Spleen (tissue), 11 donors: ENCODE measurements at regions not wholly inside any gene's neighbourhood (a gene's known extent, or its start where the extent isn't known, plus 50 kb on each side); places are given as distances from the start of the nearest gene placed in this dataset.

Experiments used
- DNase-seq: peaks from one replicate; pipeline ENCODE4 v3.0.0-alpha.2; 2020
- H3K27ac ChIP-seq, 8 donors: fragments of 200-600 bp; sonication (generic) in 7 of 8; 1 replicate in 4 of 8; 2 replicates in 4 of 8; pipeline versions ENCODE4 v1.5.0 to v1.8.0; 2016 to 2021; ENCODE audit warnings: inconsistent platforms in 4 of 8, mild to moderate bottlenecking in 4 of 8, moderate library complexity in 1 of 8
- H3K27me3 ChIP-seq, 7 donors: fragments of 200-600 bp; sonication (generic) in 6 of 7; replicated peaks in 1 of 7; 1 replicate in 4 of 7; 2 replicates in 3 of 7; pipeline versions ENCODE4 v1.5.0 to v1.8.0; 2016 to 2021; ENCODE audit warnings: inconsistent platforms in 3 of 7, mild to moderate bottlenecking in 1 of 7
- H3K36me3 ChIP-seq, 6 donors: fragments of 200-600 bp; sonication (generic) in 5 of 6; 1 replicate in 4 of 6; 2 replicates in 2 of 6; pipeline versions ENCODE4 v1.5.0 to v1.8.0; 2016 to 2021; ENCODE audit warnings: inconsistent platforms in 2 of 6
- H3K4me1 ChIP-seq, 6 donors: fragments of 200-600 bp; sonication (generic) in 5 of 6; 1 replicate in 3 of 6; 2 replicates in 3 of 6; pipeline versions ENCODE4 v1.5.0 to v1.8.0; 2016 to 2021; ENCODE audit warnings: inconsistent platforms in 3 of 6
- H3K4me3 ChIP-seq, 8 donors: fragments of 200-600 bp; sonication (generic) in 7 of 8; 1 replicate in 4 of 8; 2 replicates in 4 of 8; pipeline versions ENCODE4 v1.5.0 to v1.8.0; 2016 to 2021; ENCODE audit warnings: inconsistent platforms in 4 of 8, mild to moderate bottlenecking in 4 of 8, moderate library complexity in 2 of 8
- H3K9me3 ChIP-seq, 8 donors: fragments of 200-600 bp; sonication (generic) in 7 of 8; 1 replicate in 4 of 8; 2 replicates in 4 of 8; pipeline versions ENCODE4 v1.5.0 to v1.8.0; 2016 to 2021; ENCODE audit warnings: inconsistent platforms in 4 of 8
- POLR2A ChIP-seq, 3 donors: fragments of 450-650 bp; IDR thresholded peaks; one replicate each; pipeline ENCODE4 v1.5.1; 2017; ENCODE audit warnings: antibody characterized with exemption in 3 of 3, mild to moderate bottlenecking in 1 of 3
- POLR2AphosphoS5 ChIP-seq, 3 donors: sonication (generic); formaldehyde crosslinking; IDR thresholded peaks; one replicate each; pipeline ENCODE4 v1.5.1; 2017; ENCODE audit warnings: antibody characterized with exemption in 3 of 3
- WGBS, 5 donors: extraction: QIAGEN DNeasy Blood & Tissue Kit in 3 of 5; methylation state at CpG; one replicate each; pipeline versions ENCODE4 v1.1.5 to v1.1.7; 2013 to 2018; 5-methylcytosine and 5-hydroxymethylcytosine counted together
- intact Hi-C: fragments of 100-400 bp; cut with DNase I; formaldehyde crosslinking; loops from one replicate; pipeline ENCODE4 v1.15.0; 2023; ENCODE audit warnings: low total_unique reads
- TF ChIP-seq, protein P1 (sequence below), 11 experiments: fragments of 200-600 bp in 7 of 11; fragments of 450-650 bp in 4 of 11; sonication (generic) in 4 of 11; IDR thresholded peaks in 8 of 11; conservative IDR thresholded peaks in 3 of 11; 1 replicate in 7 of 11; 2 replicates in 4 of 11; pipeline versions ENCODE4 v1.4.0 to v1.8.0; 2016 to 2021; ENCODE audit warnings: antibody characterized with exemption in 11 of 11, inconsistent platforms in 4 of 11, mild to moderate bottlenecking in 1 of 11
- donor health status: healthy with polysubstance abuse.
- donor health status: DM: no; HTN: no; CAD: no; lungs with moderate emphysema.
- donor health status: DM: no; HTN: no; CAD: no.
- donor health status: Bipolar disorder and iron deficiency.
- donor health status: healthy.
- donor health status: DM: no; HTN: no; CAD: no.
- donor health status: DM: yes; HTN: yes; CAD: no.

DNA sequence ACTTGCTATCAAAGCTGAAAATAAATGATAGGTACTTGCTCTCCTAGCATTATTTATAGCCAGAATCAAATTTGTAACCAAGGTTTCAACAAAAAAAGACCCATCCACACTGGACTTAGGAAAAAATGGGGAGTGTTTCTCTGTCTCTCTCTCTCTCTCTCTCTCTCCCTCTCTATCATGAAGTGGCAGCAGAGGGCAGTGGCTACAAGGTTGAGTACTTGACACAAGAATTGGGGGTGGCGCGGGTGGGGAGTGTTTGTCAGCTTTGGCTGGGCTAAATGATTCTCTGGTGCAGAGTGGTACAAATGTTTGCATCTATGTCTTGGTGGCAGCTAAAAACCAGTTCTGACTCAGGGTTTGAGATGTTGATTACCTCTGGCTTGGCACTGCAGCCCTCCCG lies 85.0 kb downstream of the RBM43 start:
- no peaks in the 10 kb centered on the region for H3K36me3 ChIP-seq
- H3K27ac ChIP-seq, result no peak overlapping the region
- no peaks in the 10 kb centered on the region for H3K9me3 ChIP-seq
- H3K4me3 ChIP-seq, result no peak overlapping the region
- no peaks in the 10 kb centered on the region for H3K4me1 ChIP-seq
- intact Hi-C loops, result no loop called here
- DNase-seq, result no peak
- 77 to 94% (median 81%) methylated on average over 3 of the region's 3 CpGs for WGBS, 5 donors
- H3K27me3 ChIP-seq, result peaks cover 0 to 17% (median 0%) of the 10 kb centered on the region in 7 donors
- TF ChIP-seq POLR2A (IDR thresholded peaks at IDR 0.05) (no peak), POLR2AphosphoS5 (IDR thresholded peaks at IDR 0.05) (no peak)
- TF ChIP-seq, protein P1, sequence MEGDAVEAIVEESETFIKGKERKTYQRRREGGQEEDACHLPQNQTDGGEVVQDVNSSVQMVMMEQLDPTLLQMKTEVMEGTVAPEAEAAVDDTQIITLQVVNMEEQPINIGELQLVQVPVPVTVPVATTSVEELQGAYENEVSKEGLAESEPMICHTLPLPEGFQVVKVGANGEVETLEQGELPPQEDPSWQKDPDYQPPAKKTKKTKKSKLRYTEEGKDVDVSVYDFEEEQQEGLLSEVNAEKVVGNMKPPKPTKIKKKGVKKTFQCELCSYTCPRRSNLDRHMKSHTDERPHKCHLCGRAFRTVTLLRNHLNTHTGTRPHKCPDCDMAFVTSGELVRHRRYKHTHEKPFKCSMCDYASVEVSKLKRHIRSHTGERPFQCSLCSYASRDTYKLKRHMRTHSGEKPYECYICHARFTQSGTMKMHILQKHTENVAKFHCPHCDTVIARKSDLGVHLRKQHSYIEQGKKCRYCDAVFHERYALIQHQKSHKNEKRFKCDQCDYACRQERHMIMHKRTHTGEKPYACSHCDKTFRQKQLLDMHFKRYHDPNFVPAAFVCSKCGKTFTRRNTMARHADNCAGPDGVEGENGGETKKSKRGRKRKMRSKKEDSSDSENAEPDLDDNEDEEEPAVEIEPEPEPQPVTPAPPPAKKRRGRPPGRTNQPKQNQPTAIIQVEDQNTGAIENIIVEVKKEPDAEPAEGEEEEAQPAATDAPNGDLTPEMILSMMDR (IDR thresholded peaks at IDR 0.05 in 8 of 11, conservative IDR thresholded peaks at IDR 0.05 in 3 of 11), result no peak

DNA sequence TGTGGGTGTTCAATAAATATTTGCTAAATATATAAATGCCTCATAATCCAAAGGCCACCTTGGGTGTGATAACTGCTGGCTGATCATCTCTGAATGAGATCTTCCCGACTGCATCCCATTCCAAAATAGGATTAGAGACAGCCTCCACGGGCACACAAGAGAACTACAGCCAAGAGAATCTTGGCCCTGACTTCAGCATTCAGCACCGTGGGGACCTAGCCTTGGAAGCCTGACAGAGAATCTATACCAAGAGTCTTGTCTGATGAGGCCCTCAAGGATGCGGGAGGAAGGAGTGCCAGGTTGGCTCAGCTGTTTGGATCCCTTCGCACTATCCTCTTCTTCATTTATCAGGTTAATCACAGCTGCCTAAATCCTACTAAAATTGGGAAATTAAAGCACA lies 85.8 kb downstream of the RBM43 start:
- intact Hi-C loops, result no loop called here
- 75 to 85% (median 78%) methylated on average over 5 of the region's 5 CpGs for WGBS, 5 donors
- TF ChIP-seq POLR2AphosphoS5 (IDR thresholded peaks at IDR 0.05) (no peak), POLR2A (IDR thresholded peaks at IDR 0.05) (no peak)
- TF ChIP-seq, protein P1 (IDR thresholded peaks at IDR 0.05 in 8 of 11, conservative IDR thresholded peaks at IDR 0.05 in 3 of 11), result no peak

DNA sequence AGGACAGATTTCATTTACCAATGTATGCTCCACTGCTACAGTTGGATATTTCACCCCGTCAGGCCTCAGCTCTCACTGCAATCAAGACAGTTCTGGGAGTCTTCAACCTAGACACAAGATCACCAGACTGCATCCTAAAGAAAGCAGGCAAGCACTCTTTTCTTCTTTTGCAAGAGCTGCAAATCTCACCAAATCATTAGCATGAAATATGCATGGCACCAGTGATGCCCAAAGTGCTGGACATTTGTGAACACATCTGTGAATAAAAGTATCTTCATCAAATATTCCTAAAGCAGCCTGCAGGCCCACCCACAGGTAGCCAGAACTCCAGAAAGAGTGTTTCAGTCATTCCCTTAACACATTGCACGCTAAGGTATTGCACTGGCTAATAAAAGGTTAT lies 87.5 kb downstream of the RBM43 start:
- no peaks in the 10 kb centered on the region for H3K36me3 ChIP-seq
- peaks cover 0 to 8% (median 0%) of the 10 kb centered on the region in 7 donors for H3K27me3 ChIP-seq
- no peaks in the 10 kb centered on the region for H3K9me3 ChIP-seq
- TF ChIP-seq POLR2A (IDR thresholded peaks at IDR 0.05), result no peak
- TF ChIP-seq, protein P1 (IDR thresholded peaks at IDR 0.05 in 8 of 11, conservative IDR thresholded peaks at IDR 0.05 in 3 of 11), result no peak
- no peak for TF ChIP-seq POLR2AphosphoS5 (IDR thresholded peaks at IDR 0.05)
- H3K4me1 ChIP-seq, result no peaks in the 10 kb centered on the region
- intact Hi-C loops, result no loop called here
- no peak overlapping the region for H3K27ac ChIP-seq
- 87 to 94% (median 91%) methylated on average over 2 of the region's 2 CpGs for WGBS, 5 donors
- DNase-seq, result no peak
- H3K4me3 ChIP-seq, result no peak overlapping the region

More for the DNA sequence above, 85.8 kb downstream of the RBM43 start:
- peaks cover 0 to 17% (median 0%) of the 10 kb centered on the region in 7 donors for H3K27me3 ChIP-seq
- no peak overlapping the region for H3K27ac ChIP-seq
- H3K9me3 ChIP-seq, result no peaks in the 10 kb centered on the region
- no peaks in the 10 kb centered on the region for H3K36me3 ChIP-seq
- no peak for DNase-seq
- no peaks in the 10 kb centered on the region for H3K4me1 ChIP-seq
- H3K4me3 ChIP-seq, result no peak overlapping the region

DNA sequence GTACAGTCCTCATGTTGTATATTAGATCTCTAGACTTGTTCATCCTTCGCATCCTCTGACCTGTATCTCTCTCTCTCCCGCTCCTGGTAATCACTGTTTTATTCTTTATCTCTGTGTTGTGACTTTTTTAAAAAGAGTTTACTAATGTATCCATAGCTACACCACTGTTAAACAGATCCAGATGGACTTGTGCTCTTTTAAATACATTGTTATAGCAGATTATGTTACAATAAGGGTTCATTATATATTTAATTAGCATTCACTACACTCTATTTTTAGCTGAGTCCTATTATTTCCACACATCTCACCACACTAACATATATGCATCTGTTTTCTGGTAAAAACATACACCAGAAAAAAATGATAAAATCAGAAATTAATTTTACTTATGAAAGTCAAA lies 90.5 kb downstream of the RBM43 start:
- no peaks in the 10 kb centered on the region for H3K4me1 ChIP-seq
- H3K9me3 ChIP-seq, result no peaks in the 10 kb centered on the region
- no peak for DNase-seq
- H3K27me3 ChIP-seq, result no peaks in the 10 kb centered on the region
- intact Hi-C loops, result no loop called here
- H3K27ac ChIP-seq, result no peak overlapping the region
- no peak overlapping the region for H3K4me3 ChIP-seq
- no peaks in the 10 kb centered on the region for H3K36me3 ChIP-seq
- WGBS, 5 donors, result 92 to 100% (median 95%) methylated on average over 2 of the region's 2 CpGs
- TF ChIP-seq, protein P1 (IDR thresholded peaks at IDR 0.05 in 8 of 11, conservative IDR thresholded peaks at IDR 0.05 in 3 of 11), result no peak
- TF ChIP-seq POLR2AphosphoS5 (IDR thresholded peaks at IDR 0.05) (no peak), POLR2A (IDR thresholded peaks at IDR 0.05) (no peak)
